Loucy (cell line): ENCODE measurements at regions not wholly inside any gene's neighbourhood (a gene's known extent, or its start where the extent isn't known, plus 50 kb on each side); places are given as distances from the start of the nearest gene placed in this dataset.

Experiments
- H2AFZ ChIP-seq: fragments of 200-600 bp; sonication (generic); 2 replicates; pipeline ENCODE4 v1.6.0; 2016; ENCODE audit warnings: antibody characterized with exemption, mild to moderate bottlenecking, low read length, moderate library complexity
- H3F3A ChIP-seq: fragments of 200-600 bp; 2 replicates; pipeline ENCODE4 v1.6.0; 2016; ENCODE audit warnings: antibody characterized with exemption, low read depth, mild to moderate bottlenecking
- H3K27me3 ChIP-seq: fragments of 200-600 bp; sonication (generic); 2 replicates; pipeline ENCODE4 v1.6.1; 2014; ENCODE audit warnings: low read length, mild to moderate bottlenecking; ENCODE audit not compliant: insufficient read depth, poor library complexity, severe bottlenecking
- H3K36me3 ChIP-seq: fragments of 200-600 bp; sonication (generic); 2 replicates; pipeline ENCODE4 v1.6.1; 2016; ENCODE audit warnings: low read length; ENCODE audit not compliant: insufficient read depth
- H3K4me1 ChIP-seq: fragments of 200-600 bp; sonication (generic); 2 replicates; pipeline ENCODE4 v1.5.1; 2014; ENCODE audit warnings: low read length, mild to moderate bottlenecking; ENCODE audit not compliant: insufficient read depth, poor library complexity, severe bottlenecking
- H3K4me2 ChIP-seq: fragments of 200-600 bp; sonication (generic); 2 replicates; pipeline ENCODE4 v1.6.0; 2014; ENCODE audit warnings: antibody characterized with exemption, low read length, low read depth, mild to moderate bottlenecking; ENCODE audit not compliant: poor library complexity, severe bottlenecking
- H3K4me3 ChIP-seq: fragments of 200-600 bp; sonication (generic); 2 replicates; pipeline ENCODE4 v1.5.1; 2014; ENCODE audit warnings: low read length, mild to moderate bottlenecking, mixed read lengths; ENCODE audit not compliant: poor library complexity, severe bottlenecking
- H3K79me2 ChIP-seq: fragments of 200-600 bp; sonication (generic); 2 replicates; pipeline ENCODE4 v1.6.1; 2014; ENCODE audit warnings: low read length; ENCODE audit not compliant: insufficient read depth
- H3K9ac ChIP-seq: fragments of 200-600 bp; sonication (generic); 2 replicates; pipeline ENCODE4 v1.6.0; 2014; ENCODE audit warnings: mild to moderate bottlenecking, low read depth, low read length, moderate library complexity; ENCODE audit not compliant: poor library complexity, severe bottlenecking
- H3K9me2 ChIP-seq: fragments of 200-600 bp; sonication (generic); replicated peaks from 2 replicates; pipeline ENCODE4 v1.6.1; 2016; ENCODE audit warnings: low read depth, low read length, mixed read lengths
- H3K9me3 ChIP-seq: fragments of 200-600 bp; sonication (generic); 2 replicates; pipeline ENCODE4 v1.6.1; 2014; ENCODE audit warnings: mild to moderate bottlenecking, antibody characterized with exemption, low read length, low read depth; ENCODE audit not compliant: insufficient read depth
- H4K20me1 ChIP-seq: fragments of 200-600 bp; sonication (generic); 2 replicates; pipeline ENCODE4 v1.6.0; 2014; ENCODE audit warnings: antibody characterized with exemption, low read length, mild to moderate bottlenecking; ENCODE audit not compliant: insufficient read depth, poor library complexity, severe bottlenecking
- EZH2phosphoT487 ChIP-seq: fragments of 200-600 bp; IDR thresholded peaks from 2 replicates; pipeline ENCODE4 v1.6.1; 2018; ENCODE audit warnings: antibody characterized with exemption, mild to moderate bottlenecking, moderate library complexity, borderline replicate concordance
- TF ChIP-seq, protein P1 (sequence below): fragments of 200-600 bp; sonication (generic); conservative IDR thresholded peaks from 2 replicates; pipeline ENCODE4 v1.5.1; 2014; ENCODE audit warnings: mild to moderate bottlenecking, antibody characterized with exemption, low read length

GRCh38 chr12:4046495-4046840 lies 173.3 kb upstream of the PARP11 start:
- Histone ChIP-seq H3K9ac (no peak overlapping the region), H3K9me3 (no peaks in the 10 kb centered on the region), H3K79me2 (no peaks in the 10 kb centered on the region), H3K4me1 (no peaks in the 10 kb centered on the region), H3K36me3 (no peaks in the 10 kb centered on the region), H2AFZ (no peak overlapping the region), H3K27me3 (peaks cover 4% of the 10 kb centered on the region), H3K4me2 (no peak overlapping the region), H3K4me3 (no peak overlapping the region), H3F3A (no peaks in the 10 kb centered on the region), H4K20me1 (no peaks in the 10 kb centered on the region), H3K9me2 (no peaks in the 10 kb centered on the region)
- TF ChIP-seq, protein P1, sequence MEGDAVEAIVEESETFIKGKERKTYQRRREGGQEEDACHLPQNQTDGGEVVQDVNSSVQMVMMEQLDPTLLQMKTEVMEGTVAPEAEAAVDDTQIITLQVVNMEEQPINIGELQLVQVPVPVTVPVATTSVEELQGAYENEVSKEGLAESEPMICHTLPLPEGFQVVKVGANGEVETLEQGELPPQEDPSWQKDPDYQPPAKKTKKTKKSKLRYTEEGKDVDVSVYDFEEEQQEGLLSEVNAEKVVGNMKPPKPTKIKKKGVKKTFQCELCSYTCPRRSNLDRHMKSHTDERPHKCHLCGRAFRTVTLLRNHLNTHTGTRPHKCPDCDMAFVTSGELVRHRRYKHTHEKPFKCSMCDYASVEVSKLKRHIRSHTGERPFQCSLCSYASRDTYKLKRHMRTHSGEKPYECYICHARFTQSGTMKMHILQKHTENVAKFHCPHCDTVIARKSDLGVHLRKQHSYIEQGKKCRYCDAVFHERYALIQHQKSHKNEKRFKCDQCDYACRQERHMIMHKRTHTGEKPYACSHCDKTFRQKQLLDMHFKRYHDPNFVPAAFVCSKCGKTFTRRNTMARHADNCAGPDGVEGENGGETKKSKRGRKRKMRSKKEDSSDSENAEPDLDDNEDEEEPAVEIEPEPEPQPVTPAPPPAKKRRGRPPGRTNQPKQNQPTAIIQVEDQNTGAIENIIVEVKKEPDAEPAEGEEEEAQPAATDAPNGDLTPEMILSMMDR: no peak

GRCh38 chr12:4045786-4046494 lies 172.7 kb upstream of the PARP11 start:
- H3K4me3 ChIP-seq: no peak overlapping the region
- no peaks in the 10 kb centered on the region for H3K9me3 ChIP-seq
- no peak overlapping the region for H3K9ac ChIP-seq
- no peaks in the 10 kb centered on the region for H3K36me3 ChIP-seq
- H3K79me2 ChIP-seq: no peaks in the 10 kb centered on the region
- no peak overlapping the region for H2AFZ ChIP-seq
- peaks cover 4% of the 10 kb centered on the region for H3K27me3 ChIP-seq
- no peaks in the 10 kb centered on the region for H3F3A ChIP-seq
- H3K4me2 ChIP-seq: no peak overlapping the region
- H3K4me1 ChIP-seq: no peaks in the 10 kb centered on the region
- no peaks in the 10 kb centered on the region for H3K9me2 ChIP-seq
- TF ChIP-seq EZH2phosphoT487: no peak
- TF ChIP-seq, protein P1: no peak
- no peaks in the 10 kb centered on the region for H4K20me1 ChIP-seq

DNA sequence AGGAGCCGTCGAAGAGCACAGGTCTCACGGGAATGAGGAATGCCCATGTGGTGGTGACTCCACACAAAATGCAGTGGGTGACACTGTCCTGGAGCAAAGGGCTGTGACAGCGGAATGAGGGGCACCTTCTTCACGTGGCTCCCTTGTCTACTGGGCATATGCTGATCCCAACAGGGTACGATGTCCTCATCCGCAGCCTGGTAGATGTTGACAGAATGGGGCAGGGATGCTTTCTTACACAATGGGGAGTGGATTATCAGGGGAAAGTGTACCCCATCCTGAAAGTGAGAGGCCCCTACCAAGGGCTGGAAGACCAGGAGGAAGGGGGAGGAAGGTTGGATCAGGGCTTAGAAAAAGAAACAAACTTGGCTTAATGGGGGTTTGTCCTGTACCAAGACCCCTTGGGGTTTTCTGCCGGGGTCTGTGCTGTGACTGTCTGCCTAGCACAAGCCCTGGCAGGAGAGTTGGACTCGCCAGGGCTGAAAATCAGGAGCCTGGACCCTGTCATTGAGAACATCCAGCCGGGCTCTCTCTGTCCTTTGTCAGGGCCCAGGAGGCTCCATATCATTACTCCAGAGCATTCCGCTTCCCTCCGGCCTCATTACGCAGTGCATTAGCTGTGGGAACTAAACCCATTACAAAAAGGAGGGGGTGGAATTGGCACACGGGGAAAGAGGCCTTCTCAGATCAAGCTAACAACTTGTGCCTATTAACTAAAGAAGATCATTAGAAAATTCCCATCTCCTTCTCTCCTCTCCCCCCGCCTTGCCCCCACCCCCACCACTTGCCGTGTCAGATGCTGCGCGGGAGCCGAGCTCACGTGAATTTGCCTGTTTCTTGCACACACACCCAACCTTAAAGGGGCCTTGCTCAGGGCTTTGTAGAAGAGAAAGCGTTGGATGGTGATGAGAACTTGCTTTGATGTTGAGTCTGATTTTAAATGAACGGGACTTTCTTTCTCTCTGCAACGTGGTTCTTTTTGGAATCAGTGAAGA lies 171.8 kb upstream of the PARP11 start:
- no peaks in the 10 kb centered on the region for H3F3A ChIP-seq
- H3K4me3 ChIP-seq: no peak overlapping the region
- no peaks in the 10 kb centered on the region for H3K36me3 ChIP-seq
- TF ChIP-seq, protein P1: no peak
- no peak for TF ChIP-seq EZH2phosphoT487
- no peaks in the 10 kb centered on the region for H3K4me1 ChIP-seq
- no peak overlapping the region for H2AFZ ChIP-seq
- no peaks in the 10 kb centered on the region for H3K9me2 ChIP-seq
- H3K27me3 ChIP-seq: peaks cover 4% of the 10 kb centered on the region
- H3K9me3 ChIP-seq: no peaks in the 10 kb centered on the region
- H3K79me2 ChIP-seq: no peaks in the 10 kb centered on the region
- no peaks in the 10 kb centered on the region for H4K20me1 ChIP-seq
- H3K4me2 ChIP-seq: no peak overlapping the region
- H3K9ac ChIP-seq: no peak overlapping the region
